ENCODE measurements at regions not wholly inside any gene's neighbourhood (a gene's known extent, or its start where the extent isn't known, plus 50 kb on each side); places are given as distances from the start of the nearest gene placed in this dataset.
"Not testable (repeated sequence)": the region's sequence is repeated elsewhere in the genome, so short reads cannot be mapped to it uniquely, and the experiment has no call there.

GRCh38 chr18:56488739-56489138, 149.7 kb downstream of the TXNL1 start:
- no peak for DNase-seq (ENCODE audit: low spot score)

- DNase-seq (ENCODE audit: low spot score), result no peak
Observed at GRCh38 chr18:56487801-56488200, 150.6 kb downstream of the TXNL1 start.

DNA sequence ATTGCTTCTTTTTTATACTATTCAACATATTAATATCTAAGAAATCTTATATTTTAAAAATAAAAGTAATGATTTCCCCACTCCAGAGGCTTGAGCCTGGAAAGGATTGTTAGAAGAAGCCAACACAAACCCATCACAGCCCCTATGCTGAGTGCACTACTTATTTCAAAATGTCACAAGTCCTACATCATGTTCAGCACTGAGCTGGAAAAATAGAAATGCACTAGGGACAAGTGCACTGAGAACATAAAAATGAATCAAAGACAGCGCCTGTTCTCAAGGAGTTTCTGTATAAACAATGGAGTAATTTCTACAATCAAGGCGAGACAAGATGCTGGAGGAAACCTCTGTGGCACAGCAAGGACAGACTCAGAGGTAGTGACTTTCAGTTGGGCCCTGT, 155.0 kb downstream of the TXNL1 start:
- no peak for DNase-seq (ENCODE audit: low spot score)

- DNase-seq (ENCODE audit: low spot score), result not testable (repeated sequence)
Observed at GRCh38 chr18:56482813-56483212, 155.6 kb downstream of the TXNL1 start.

- no peak for DNase-seq (ENCODE audit: low spot score)
Observed at GRCh38 chr18:56481751-56482150, 156.6 kb downstream of the TXNL1 start.

- no peak for DNase-seq (ENCODE audit: low spot score)
Observed at GRCh38 chr18:56479841-56480240, 158.6 kb downstream of the TXNL1 start.

- DNase-seq (ENCODE audit: low spot score), result no peak
Observed at GRCh38 chr18:56475250-56475649, 163.1 kb downstream of the TXNL1 start.

- DNase-seq (ENCODE audit: low spot score), result no peak
Observed at GRCh38 chr18:56473400-56474024, 164.9 kb downstream of the TXNL1 start.

- DNase-seq (ENCODE audit: low spot score), result no peak
Observed at GRCh38 chr18:56470406-56471351, 167.7 kb downstream of the TXNL1 start.

- DNase-seq (ENCODE audit: low spot score), result no peak
Observed at GRCh38 chr18:56469582-56469981, 168.8 kb downstream of the TXNL1 start.

- DNase-seq (ENCODE audit: low spot score), result peak; percentile 65
Observed at GRCh38 chr18:56468396-56468795, 170.0 kb downstream of the TXNL1 start.

- DNase-seq (ENCODE audit: low spot score), result no peak
Observed at GRCh38 chr18:56462276-56462675, 176.1 kb downstream of the TXNL1 start.

- DNase-seq (ENCODE audit: low spot score), result no peak
Observed at GRCh38 chr18:56461151-56461550, 177.2 kb downstream of the TXNL1 start.

- DNase-seq (ENCODE audit: low spot score), result no peak
Observed at GRCh38 chr18:56460581-56460980, 177.8 kb downstream of the TXNL1 start.

- no peak for DNase-seq (ENCODE audit: low spot score)
Observed at GRCh38 chr18:56458770-56459712, 179.4 kb downstream of the TXNL1 start.

DNA sequence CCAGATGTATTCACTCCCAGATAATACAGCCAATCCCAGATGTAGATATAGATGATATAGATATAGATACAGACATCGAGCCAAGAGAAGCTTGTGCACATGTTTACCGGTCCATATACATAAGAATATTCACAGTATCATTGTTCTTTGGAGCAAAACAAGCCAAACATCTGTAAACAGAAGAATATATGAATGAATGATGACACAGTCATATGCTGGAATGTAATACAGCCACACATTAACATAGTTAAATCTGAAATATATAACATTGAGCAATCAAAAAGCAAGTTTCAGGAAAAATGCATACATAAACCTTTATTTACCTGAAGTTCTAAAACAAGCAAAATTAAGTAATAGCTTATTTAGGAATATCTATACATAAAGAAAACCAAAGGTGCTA, 182.5 kb downstream of the TXNL1 start:
- DNase-seq (ENCODE audit: low spot score), result no peak

DNA sequence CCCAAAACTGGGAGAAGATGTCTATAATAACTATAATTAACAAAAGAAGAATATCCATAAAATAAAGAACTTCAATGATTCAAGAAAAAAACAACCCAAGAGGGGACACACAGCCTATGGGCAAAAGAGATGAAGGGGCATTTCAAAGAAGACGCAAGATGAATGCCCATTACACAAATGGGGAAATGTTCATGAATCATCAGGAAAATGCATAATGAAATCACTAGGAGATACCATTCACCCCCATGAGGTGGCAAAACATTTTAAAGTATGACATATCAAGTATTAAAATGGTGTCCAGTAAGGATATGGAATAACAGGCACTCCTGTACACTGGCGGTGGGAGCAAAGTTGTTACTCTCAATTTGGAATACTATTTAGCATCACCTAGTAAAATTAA, 183.3 kb downstream of the TXNL1 start:
- no peak for DNase-seq (ENCODE audit: low spot score)

- no peak for DNase-seq (ENCODE audit: low spot score)
Observed at GRCh38 chr18:56453631-56454030, 184.8 kb downstream of the TXNL1 start.

DNA sequence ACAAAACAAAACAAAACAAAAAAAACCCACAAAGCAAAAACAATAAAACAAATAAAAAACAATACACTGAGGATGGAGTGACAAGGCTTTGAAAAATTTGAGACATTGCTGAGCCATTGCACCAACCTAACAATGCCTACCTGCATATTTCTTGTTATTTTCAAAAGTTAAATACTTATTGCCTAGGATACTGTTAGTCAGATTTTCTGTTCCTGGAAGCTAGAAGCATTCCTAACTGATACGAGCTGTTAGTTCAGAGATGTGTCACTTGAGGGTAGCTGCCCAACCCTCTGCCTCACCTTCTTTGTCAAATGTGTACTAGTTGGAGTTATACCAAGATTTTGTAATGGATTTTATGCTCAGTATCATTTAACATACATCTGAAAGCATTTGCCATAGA, 187.2 kb downstream of the TXNL1 start:
- no peak for DNase-seq (ENCODE audit: low spot score)

- no peak for DNase-seq (ENCODE audit: low spot score)
Observed at GRCh38 chr18:56448751-56449150, 189.6 kb downstream of the TXNL1 start.

GRCh38 chr18:56445422-56445821, 193.0 kb downstream of the TXNL1 start:
- no peak for DNase-seq (ENCODE audit: low spot score)

GRCh38 chr18:56444201-56444600, 194.2 kb downstream of the TXNL1 start:
- DNase-seq (ENCODE audit: low spot score), result no peak

Measured in pons (tissue), 1 donor.